Right renal pelvis (tissue), 4 donors: ENCODE measurements at regions not wholly inside any gene's neighbourhood (a gene's known extent, or its start where the extent isn't known, plus 50 kb on each side); places are given as distances from the start of the nearest gene placed in this dataset.

Experiments used
- DNase-seq, 4 donors: peaks; one replicate each; pipeline ENCODE4 v3.0.0-alpha.2; 2013; ENCODE audit warnings: low read depth in 4 of 4, low spot score in 3 of 4, missing footprints in 1 of 4

- no peak for DNase-seq
These were observed 1275.2 kb upstream of the CRIM1 start for GRCh38 chr2:35080231-35080910.

- no peak for DNase-seq
These were observed 1288.2 kb upstream of the CRIM1 start for GRCh38 chr2:35067420-35067819.

- no peak for DNase-seq
These were observed 1291.7 kb upstream of the CRIM1 start for GRCh38 chr2:35063836-35064235.

DNA sequence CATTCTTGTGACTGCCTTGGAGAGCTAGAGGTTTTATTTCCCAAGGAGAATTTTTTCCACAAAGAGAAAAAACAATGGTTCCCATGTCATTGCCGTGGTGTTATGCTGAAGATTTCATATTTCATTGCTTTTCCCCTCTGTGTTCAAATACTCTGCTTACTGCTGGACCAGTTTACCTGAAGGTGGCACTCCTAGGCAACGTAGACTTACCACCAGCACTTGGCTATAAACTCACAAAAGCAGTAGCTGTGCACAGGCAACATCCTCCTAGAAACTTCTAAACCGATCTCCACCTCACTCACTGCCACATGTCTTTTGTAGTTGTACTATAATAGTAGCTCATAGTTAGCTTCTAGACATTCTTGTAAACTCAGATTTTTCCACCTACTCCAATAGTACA lies 1319.7 kb upstream of the CRIM1 start:
- no peak for DNase-seq

DNA sequence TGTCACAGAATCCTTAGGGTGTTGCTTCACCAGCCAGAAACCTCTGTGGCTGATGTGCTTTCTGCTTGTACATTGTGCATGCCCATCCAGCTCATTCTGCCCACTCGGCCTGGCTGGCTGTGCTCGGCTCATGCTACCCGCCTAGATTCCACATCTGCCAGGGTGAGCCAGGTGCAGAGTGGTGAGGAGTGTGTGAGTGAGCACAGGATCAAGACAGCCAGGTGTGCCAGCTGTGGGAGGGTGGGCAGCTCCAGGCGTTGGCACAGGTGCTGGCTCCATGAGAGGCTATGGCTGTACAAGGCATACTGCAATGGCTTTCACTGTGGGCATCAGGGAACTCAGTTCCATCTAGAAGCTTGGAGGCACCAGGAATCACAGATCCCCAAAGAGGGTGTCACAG lies 1321.8 kb upstream of the CRIM1 start:
- DNase-seq: no peak

GRCh38 chr2:35023545-35023944 lies 1332.0 kb upstream of the CRIM1 start:
- no peak for DNase-seq

- no peak for DNase-seq
These were observed 1355.1 kb upstream of the CRIM1 start for GRCh38 chr2:35000453-35000852.

DNA sequence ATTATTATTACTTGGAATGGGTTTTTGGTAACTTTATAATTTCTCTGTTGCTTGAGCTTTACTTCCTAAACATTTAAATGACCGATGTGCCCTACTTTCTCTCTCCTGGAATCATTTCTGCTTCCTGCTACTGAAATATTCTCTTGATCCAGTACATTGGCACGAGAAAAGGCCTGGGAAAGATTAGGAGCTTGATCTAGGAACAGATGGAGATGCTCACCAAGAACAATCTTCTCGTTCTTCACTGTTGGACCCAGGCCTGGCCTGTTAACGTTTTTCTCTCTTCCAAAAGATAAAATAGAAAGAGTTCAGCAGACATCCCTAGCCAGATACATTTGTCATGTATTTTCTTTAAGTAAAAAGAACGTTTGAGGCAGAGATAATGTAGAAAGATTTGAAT lies 1356.8 kb upstream of the CRIM1 start:
- DNase-seq: no peak

DNA sequence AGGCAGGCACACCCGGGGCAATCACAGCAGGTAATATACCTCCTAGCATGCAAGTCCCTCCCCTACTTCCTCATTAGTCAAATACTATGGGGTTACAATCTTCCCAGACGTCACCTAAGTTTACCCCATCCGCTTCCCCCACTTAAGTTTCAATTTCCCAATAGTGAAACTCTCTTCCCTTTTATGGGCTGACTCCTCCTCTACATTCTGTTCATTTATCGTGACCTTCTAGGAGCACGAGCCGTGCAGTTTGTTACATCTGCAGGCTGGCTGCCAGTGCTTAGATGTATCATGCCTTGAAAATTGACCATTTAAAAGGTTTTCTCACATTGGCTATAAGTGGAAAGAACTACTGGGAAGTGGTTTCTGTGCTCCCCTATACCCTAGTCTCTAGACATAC lies 1357.8 kb upstream of the CRIM1 start:
- DNase-seq: no peak

- no peak for DNase-seq
These were observed 1360.4 kb upstream of the CRIM1 start for GRCh38 chr2:34995196-34995595.

- DNase-seq: no peak
These were observed 1363.9 kb upstream of the CRIM1 start for GRCh38 chr2:34991508-34992274.

GRCh38 chr2:34985474-34985873 lies 1370.1 kb upstream of the CRIM1 start:
- DNase-seq: no peak

- DNase-seq: no peak
These were observed 1374.9 kb upstream of the CRIM1 start for GRCh38 chr2:34980689-34981088.

DNA sequence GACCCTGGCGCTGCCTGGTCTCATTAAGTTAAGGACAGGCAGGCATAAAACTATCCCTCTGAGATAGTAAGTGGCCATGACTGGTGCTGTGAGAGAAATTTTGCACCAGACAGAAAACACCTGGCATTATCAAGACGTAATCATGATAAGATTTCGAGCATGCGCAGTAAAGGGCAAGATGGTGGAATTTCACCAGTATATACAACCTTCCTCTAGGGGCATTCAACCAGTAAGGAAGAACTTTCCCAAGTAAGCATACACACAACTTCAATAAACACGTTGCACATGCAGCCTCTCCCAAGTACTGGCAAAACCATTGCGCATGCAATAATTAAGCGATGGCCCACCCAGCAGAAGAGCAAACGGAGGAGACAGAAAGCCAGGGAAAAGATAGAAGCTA lies 1376.4 kb upstream of the CRIM1 start:
- DNase-seq: no peak

DNA sequence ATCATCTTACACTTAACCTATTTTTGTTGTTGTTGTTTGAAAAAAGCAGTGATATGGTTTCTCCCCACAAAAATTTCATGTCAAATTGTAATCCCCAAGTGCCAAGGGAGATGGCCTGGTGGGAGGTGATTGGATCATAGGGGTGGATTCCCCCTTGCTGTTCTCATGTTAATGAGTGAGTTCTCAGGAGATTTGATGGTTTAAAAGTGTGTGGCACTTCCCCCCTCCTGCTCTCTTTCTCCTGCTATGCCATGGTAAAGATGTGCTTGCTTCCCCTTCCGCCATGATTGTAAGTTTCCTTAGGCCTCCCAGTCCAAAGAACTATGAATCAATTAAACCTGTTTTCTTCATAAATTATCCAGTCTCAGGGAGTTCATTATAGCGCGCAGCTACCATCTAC lies 1362.7 kb upstream of the FAM98A start:
- no peak for DNase-seq

GRCh38 chr2:34954758-34955157 lies 1355.7 kb upstream of the FAM98A start:
- no peak for DNase-seq

DNA sequence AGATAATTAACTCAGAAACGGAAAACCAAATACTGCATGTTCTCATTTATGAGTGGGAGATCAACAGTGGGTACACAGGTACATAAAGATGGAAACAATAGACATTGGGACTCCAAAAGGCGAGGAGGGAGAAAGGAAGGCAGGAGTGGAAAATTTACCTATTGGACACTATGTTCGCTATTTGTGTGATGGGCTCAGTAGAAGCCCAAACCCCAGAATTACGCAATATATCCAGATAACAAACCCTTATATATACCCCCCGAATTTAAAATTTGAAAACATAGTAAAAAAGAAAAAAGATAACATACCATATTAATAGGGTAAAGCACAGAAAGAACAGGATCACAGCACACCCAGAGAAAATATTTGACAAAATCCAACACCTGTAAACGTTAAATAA lies 1351.7 kb upstream of the FAM98A start:
- DNase-seq: no peak

GRCh38 chr2:34949316-34949715 lies 1350.2 kb upstream of the FAM98A start:
- no peak for DNase-seq

DNA sequence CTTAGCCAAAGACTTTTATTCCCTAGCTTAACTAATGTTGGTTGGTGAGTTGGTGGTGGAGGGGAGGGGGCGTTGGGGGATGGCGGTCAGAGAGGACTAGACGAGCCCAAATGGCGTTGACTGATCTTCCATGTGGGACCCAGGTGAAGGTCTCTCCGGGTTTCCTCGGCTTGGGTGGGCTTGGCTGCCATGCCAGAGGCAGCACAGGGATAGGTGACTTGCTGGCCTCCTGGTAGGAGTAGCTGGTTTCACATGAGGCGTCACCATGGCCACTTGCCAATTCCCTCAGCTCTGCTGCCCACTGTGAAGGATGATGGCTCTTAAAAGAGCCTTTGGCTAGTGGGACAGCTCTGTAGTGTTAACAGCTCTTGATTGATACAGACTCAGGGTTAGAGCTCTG lies 1337.0 kb upstream of the FAM98A start:
- DNase-seq: no peak

DNA sequence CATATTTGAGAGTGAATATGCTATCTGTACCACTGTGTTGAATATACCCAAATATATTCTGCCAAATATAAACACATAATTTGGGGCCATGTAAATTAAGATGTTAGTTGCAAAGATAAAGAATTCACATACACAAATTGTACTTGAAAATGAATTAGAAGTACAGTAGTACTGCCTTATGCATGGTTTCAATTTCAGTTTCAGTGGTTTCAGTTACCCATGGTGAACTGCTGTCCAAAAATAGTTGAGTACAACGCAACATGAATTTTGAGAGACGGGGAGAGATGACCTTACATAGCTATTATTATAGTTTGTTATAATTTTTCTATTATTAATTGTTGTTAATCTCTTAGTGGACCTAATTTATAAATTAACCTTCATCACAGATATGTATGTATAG lies 1313.0 kb upstream of the FAM98A start:
- DNase-seq: no peak

DNA sequence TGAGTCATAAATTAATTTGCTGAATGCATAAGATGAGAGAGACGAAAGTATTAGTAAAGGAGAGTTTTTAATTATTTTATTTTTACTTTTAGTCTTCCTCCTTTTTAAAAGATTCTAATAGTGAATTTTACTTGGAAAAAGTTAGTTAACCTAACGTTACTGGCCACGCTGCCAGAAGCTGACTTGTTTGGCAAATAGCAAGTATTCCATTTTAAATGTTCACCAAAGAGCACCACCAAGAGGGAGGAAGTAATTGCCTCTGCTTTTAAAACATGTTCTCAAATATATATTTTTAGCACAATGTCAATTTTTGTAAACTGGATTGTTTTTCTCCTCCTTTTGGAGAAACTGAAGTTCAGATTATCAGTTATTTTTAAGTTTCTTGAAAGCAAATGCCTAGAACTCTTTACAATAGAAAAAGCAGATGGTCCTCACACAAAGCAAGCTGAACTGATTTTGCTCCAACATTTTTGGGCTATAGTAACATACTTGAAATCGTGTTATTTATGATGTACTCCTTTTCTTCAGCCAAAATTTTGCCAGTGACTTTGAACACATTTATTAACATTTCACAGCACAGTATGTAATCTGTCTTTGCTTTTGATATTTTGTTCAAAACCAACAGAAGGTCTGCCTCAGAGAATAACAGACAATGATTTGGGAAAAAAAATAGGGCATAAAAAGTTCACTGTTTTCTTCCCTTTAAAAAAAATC lies 1311.0 kb upstream of the FAM98A start:
- DNase-seq: peak in 1 of 4 donors; percentile 14

DNA sequence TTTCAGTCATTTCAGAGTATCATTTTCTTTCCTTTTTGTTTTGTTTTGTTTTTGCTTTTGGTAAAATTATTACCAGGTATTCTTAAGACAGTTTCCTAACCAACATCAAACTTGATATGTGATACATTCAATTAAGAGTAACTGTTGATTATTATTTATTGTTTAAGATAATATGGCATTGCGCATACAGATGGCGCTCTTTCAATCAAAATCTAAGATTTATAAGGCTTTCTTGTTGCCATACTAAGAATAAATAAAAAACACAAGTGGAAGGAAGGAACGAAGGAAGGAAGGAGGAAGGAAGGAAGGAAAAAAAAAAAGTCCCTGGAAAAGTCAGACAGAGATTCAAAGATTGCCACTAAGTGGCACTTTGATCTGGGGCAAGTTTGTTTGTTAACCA lies 1308.7 kb upstream of the FAM98A start:
- no peak for DNase-seq
